Jurkat, Clone E6-1 (cell line): ENCODE measurements at regions not wholly inside any gene's neighbourhood (a gene's known extent, or its start where the extent isn't known, plus 50 kb on each side); places are given as distances from the start of the nearest gene placed in this dataset.
"Not testable (repeated sequence)": the region's sequence is repeated elsewhere in the genome, so short reads cannot be mapped to it uniquely, and the experiment has no call there.

Source experiments
- DNase-seq: peaks from one replicate; pipeline ENCODE4 v3.0.0-alpha.2; 2011; ENCODE audit warnings: low read depth, low spot score
- H3K4me3 ChIP-seq: 2 replicates; pipeline ENCODE4 v1.5.1; 2011; ENCODE audit warnings: mild to moderate bottlenecking, low read length, control low read depth, moderate library complexity

DNA sequence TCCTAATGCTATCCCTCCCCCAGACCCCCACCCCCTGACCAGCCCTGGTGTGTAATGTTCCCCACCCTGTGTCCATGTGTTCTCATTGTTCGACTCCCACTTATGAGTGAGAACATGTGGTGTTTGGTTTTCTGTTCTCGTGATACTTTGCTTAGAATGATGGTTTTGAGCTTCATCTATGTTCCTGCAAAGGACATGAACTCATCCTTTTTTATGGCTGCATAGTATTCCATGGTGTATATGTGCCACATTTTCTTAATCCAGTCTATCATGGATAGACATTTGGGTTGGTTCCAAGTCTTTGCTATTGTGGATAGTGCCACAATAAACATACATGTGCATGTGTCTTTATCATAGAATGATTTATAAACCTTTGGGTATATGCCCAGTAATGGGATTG lies 209.4 kb upstream of the SLC38A2 start:
- H3K4me3 ChIP-seq, DNase-seq: not testable (repeated sequence)

DNA sequence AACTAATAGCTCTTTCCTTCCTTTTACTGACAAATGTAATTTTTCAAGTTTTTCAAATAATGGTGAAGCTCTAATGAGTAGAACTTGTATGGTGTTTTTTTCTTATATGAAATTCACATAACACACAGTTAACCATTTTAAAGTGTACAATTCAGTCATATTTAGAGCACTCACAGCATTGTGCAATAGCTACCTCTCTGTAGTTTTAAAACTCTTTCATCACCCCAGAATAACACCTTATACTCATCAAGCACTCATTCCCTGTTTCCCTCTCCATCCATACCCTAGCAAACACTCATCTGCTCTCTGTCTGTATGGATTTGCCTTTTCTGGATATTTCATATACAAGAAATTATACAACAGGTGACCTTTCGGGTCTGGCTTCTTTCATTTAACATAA lies 207.9 kb upstream of the SLC38A2 start:
- no peak for DNase-seq
- H3K4me3 ChIP-seq: no peak overlapping the region

DNA sequence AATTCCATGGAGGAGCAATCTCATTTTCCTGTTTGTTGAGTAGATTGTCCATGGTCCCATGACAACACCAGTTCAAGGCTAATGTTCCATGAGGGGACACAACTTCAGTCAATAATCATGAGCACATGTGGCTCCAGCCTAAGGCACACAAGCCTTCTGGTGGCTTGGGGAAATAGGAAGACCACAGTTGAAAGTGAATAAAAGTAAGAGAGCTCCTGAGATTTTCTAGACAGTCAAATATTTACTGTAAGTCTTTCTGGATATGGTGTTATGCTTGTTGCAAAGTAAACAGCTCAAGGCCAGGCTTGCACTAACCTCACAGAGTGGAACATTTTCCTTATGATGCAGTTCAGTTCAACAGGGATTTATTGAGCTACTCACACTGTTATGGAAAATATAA lies 206.9 kb upstream of the SLC38A2 start:
- DNase-seq: no peak
- no peak overlapping the region for H3K4me3 ChIP-seq

DNA sequence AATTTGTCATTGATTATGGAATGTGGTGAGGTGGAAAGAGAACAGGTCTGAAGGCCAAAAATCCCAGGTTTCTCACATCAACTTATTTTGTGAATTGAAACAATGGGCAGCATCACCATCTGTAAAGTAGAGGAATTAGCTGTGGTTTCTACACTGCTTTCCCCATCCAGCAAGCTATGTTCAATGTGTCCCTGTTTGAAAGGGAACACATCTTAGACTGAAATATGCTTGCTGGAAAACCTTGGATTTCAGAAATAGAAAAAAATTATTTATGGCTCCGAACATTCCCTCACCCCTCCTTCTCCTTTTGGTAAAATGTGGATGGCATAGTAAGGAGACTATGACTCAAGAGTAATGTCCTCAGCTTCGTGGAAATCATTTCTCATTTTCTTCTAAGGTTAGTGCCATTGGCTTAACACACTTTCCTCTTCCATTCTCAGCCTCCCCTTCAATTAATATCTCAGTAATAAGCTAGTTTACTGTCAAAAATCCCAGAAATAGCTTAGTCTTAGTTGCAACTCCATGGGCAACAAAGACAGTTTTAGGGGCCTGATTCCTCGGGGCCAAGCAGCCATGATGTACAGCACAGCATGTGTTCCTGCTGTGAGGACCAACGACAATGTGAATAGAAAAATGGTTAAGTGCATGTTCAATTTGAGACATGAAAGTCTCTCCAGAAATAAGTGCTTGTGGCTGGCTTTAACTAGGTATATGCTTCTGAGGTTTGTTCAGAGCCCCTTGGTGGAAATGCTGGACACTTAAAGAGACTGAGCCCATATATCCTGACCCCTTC lies 205.8 kb upstream of the SLC38A2 start:
- DNase-seq: no peak

DNA sequence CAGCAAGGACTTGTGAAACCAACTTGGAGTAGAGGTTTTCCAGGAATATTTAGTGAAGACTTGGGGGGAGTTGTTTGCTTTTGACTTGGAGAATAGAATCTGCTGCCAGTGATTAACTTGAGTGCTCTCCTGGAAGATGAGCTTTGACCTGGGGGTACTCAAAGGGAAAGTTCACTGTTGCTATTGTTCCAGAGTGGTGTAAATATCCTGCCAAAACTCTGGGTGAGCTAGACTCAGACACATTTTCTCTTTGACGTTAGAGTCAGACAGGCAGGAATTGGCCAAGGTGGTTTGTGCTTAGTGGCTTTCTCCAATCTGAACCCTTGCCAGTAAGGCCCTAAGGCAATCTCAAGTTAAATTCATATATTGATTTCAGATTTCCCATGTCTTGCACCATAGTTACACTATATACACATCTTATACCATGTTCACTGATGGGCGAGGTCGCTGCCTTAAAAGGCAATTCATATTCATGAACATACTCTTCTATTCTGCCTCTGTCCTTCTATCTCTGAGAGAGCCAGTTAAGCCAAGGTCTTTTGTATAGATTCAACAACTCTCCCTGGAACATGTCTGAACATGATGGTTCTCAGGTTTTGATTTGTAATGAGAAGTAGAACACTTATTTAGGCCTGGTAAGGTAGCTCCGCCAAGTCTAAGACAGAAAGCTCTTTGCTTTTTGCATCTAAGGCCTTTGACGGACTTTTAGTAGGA lies 204.6 kb upstream of the SLC38A2 start:
- H3K4me3 ChIP-seq: no peak overlapping the region
- no peak for DNase-seq

More for the DNA sequence above, 205.8 kb upstream of the SLC38A2 start:
- no peak overlapping the region for H3K4me3 ChIP-seq

DNA sequence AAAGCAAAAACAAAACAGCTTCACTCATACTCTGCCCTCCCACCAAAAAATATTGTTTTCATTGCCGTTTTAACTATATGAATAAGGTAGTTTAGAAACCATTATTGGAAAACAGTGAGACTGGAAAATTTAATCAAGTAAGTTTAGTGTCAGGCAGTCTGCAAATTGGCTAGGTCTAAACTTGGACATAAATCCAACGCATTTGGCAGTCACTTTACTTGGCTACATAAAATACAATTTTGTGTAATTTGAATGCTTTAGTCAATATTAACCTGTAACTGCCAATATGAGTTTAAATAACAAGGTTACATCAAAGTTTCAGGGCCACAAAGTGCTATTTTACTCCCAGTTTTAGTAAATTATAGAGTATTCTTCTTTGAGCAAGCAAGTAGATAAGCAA lies 202.3 kb upstream of the SLC38A2 start:
- DNase-seq: no peak
- H3K4me3 ChIP-seq: no peak overlapping the region

DNA sequence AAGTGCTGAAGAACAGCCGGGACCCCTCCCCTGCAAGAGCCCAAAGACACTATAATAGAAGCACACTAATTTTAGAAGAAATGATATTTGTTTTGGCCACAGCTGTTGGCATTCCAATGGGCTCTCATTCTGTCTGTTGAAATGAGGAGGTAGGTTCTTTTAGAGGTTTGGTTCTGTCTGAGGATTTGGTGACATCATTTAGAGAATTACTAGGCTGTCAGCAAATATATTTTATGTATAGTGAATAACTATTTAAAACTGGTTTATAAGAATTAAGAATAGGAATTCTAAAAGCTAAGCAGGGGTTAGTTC lies 200.7 kb upstream of the SLC38A2 start:
- no peak overlapping the region for H3K4me3 ChIP-seq
- no peak for DNase-seq

DNA sequence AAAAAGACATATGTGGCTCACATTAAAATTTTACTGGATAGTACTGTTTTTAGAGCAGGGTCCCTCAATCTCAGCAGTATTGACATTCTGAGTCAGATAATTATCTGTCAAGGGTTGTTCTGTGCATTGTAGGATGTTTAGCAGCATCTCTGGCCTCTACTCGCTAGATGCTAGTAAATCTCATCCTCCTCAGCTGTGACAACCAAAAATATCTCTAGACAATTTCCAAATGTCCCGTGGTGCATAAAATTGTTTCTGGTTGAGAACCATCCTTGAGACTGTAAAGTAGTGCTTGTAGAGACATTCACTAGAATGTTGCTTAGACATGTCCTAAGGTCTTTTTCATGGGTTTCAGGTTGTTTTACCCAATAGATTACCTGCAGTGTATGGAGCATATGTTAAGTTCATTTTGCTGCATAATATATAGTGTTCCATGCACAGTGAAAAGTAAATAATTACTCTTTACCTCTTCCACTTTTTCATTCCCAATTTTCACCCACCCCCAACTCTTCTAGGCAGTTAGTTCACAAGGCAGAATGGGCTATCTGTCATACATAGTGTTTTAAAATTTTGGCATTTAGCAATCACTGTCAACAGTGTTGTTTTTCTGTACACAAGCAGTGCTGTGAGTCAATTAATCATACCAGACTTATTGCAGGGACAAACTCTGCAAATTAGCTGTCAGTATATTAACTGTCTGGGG lies 200.2 kb upstream of the SLC38A2 start:
- no peak for DNase-seq
- no peak overlapping the region for H3K4me3 ChIP-seq

DNA sequence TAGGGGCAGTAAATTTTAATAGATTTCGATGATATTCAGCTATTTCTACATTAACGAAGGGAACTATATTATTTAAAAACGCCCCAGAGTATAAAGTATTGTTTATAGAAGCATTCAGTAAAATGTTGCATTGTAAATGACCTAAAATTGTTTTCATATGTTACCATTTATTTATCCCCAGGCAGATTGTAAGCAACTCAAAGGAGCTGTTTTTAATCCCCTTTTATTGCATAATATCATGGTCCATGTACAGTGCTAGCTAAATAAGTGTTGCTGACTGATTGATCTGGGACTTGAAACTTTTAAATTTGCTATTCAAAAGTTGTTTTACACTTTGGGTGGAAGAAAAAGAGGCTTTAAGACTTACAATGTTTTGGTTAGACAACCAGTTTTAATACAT lies 199.0 kb upstream of the SLC38A2 start:
- no peak for DNase-seq
- H3K4me3 ChIP-seq: no peak overlapping the region

DNA sequence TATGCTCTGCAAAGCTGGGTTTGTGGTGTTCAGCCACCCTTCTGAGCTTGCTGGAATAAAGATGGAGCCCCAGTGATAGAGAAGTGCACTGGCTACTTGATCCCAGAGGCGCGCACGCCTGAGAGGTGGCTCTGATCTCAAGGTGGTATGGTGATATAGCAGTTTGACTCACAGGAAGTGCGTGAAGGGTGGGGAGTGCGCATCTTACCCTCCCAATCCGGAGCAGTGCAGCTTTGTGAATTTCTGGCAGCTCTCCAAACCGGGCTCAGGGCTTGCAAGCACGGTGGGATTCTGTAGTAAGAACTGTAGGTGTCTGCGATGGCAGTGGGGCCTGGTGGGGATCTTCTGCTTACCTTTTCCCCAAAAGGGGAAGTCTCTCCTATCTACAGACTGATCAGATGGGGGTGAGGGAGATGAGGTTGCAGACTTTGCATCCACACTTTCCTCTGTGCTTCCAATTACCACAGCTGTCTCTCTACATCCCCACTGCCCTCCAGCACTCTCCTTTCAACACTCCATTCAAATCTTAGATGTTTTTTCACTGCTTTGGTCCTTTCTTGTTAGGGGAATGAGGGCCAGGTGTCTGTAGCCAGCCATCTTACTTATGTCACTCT lies 197.4 kb upstream of the SLC38A2 start:
- no peak for DNase-seq
- H3K4me3 ChIP-seq: no peak overlapping the region

DNA sequence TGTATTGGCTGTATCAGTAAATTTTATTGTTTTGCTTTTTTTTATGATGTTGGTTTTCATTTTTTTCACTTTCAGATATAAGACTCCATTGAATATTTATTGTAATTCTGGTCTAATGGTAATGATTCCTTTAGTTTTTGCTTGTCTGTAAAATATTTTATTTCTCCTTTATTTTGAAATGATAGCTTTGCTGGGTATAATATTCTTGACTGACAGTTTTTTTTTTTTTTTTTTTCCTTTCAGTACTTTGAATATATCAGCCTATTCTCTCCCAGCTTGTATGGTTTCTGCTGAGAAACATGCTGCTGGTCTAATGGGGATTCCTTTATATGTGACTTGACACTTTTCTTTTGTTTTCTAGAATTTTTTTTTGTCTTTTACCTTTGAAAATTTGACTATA lies 195.1 kb upstream of the SLC38A2 start:
- no peak overlapping the region for H3K4me3 ChIP-seq
- no peak for DNase-seq

DNA sequence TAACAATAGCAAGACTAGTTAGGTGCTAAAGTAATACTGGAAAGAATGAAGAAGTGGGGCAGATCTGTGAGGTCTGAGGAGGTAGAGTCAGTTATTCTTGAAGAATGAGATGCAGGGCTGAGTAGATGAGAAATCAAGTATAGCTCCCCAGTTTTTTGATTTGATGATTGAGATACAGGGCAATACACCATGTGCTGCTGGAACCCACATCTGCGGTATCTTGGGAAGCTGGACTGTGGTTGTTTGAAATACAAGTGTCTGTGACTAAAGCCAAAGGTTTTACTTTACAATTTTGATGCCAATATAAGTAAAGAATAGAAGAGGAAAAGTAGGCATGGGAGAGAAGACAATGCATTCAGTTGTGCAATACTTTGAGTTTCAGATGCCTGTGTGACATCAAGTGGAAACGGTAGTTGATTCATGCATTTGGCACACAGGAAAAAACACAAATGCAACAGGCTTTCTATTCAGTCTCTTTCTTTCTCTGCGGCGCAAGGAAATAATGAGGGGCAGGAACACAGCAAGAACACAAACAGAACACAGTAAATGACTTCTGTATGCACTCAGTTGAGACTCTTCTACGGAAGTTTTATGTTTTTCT lies 190.2 kb upstream of the SLC38A2 start:
- H3K4me3 ChIP-seq: no peak overlapping the region
- no peak for DNase-seq

DNA sequence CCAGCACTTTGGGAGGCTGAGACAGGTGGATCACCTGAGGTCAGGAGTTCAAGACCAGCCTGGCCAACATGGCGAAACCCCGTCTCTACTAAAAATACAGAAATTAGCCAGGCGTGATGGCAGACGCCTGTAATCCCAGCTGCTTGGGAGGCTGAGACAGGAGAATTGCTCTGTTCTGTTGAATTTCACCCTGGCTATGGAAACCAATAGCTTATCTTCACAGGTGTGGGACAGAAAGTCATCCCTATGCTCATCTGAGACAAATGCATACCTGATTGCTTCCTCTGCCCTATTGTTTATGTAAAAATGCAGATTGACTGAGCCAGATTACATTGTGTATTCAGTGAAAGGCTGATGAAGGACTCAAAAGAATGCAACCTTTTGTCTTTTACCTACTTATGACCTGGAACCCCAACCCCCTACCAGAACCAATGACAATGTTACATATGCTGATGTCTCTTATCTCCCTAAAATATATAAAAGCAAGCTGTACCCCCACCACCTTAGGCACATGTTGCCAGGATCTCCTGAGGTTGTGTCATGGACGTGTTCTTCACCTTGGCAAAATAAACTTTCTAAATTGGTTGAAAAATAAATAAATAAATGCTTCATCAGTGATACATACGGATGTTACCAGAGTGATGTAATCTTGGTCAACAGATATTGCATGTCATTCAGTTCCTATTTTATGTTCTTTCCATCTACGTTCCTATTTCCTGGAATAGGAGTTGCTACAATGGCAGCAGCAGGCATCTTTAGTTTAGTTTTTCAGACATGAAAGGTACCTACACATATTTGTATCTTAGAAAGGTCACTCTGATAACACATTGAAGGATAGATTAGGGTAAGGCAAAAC lies 189.4 kb upstream of the SLC38A2 start:
- H3K4me3 ChIP-seq, DNase-seq: not testable (repeated sequence)

DNA sequence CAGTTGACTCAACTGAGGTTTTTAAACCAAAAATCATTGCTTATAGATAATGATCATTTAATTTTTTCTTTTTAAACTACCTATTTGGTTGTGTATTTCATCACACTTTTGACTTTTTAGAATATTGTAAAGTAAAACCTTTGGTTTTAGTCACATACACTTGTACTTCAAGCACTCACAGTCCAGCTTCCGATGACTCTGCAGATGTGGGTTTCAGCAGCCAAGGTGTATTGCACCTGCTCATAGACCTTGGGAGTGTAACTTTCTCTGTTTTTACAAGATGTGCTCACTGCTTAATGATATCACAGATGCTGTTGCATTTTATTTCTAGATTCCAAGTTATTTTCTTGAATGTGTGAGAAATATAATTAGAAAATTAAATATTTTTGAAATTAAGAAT lies 188.3 kb upstream of the SLC38A2 start:
- DNase-seq: no peak
- H3K4me3 ChIP-seq: no peak overlapping the region

DNA sequence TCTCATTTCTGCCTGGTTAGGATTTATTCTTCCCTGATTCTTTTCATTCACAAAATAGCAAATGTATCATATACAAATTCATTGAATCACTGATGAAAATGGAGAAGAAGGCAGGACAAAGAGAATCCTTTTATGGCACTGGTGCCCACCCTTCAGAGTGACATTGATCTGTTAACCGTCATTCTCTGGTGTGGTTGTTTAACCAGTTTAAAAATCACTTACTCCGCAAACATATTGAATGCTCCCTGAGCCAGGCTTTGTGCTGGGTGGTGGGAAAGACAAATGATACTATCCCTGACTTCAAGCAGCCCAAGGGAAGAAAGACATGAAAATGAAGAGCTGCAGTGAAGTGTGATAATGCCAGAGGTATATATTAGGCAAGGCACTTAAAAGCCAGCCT lies 187.5 kb upstream of the SLC38A2 start:
- H3K4me3 ChIP-seq: no peak overlapping the region
- no peak for DNase-seq

DNA sequence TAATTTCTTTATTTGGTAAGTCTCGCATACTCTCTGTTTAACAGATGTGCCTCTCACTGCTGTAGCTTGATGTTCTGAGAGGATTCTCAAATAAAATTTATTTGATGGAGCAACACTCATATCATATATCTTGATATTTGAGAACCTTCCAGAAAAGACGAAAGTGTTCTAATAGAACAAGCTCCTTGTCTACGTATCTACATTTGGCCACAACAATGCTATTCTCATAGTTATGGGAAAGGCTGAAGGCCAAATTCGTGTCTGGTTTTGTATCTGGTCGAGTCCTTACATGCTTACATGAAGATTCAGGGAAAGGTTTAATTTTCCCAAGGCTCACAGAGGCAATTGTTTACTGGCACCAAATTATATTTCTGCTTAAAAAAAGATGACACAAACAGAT lies 186.7 kb upstream of the SLC38A2 start:
- no peak overlapping the region for H3K4me3 ChIP-seq
- DNase-seq: no peak

DNA sequence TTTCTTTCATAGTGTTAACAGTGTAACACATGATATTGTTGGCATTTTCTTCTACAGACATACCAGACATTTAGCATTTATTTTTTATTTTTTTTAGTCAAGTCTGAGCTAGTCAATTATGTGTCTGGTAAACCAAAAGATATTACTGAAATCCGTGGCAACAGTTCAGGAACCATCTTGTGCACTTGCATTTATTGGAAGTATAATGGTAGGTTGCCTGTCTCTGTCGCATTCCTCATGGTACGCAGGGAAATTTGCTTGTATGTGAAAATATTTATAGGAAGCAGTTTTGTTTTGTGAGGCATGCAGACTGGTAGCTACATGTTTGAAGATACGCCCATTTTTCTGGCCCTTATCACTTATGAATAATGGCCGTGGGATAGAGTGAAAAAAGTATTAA lies 186.1 kb upstream of the SLC38A2 start:
- H3K4me3 ChIP-seq: no peak overlapping the region
- no peak for DNase-seq

DNA sequence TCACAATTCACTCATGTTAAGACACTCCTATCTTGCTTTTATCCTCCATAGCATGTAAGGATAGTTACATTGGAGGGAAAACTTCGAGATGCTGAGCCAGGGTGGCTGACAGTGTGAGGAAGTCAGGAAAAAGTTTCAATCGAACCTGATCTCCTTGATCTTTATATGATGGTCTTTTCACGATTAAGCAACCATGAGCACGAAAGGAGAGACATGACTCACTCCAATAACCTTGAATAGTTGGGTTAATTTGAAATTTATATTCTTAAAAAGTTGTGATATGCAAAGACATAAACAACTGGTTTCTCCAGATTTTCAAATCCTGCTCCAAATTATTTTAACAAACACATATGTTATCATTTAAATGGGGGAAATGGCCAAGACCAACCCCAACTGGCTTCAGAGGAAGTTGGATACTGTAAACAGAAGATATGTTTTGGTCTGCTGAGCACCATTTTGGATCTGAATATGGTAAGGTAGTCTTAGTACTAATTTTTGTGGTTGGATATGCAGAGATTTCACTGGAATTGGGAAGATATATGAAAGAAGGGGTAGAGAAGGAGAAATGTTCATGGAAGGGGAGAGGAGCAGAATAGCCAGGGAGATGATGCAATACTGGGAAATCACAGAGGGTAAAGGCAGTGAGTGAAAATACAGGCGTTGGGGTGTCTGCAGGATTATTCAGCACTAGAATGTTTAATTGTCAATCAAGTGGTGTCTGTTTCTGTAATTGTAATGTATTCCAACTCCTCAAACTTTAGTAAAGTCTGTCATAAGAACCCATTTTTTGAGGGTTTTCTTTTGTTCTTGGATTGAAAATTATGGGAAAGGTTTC lies 185.2 kb upstream of the SLC38A2 start:
- DNase-seq: no peak
- no peak overlapping the region for H3K4me3 ChIP-seq
